ENCODE measurements at regions not wholly inside any gene's neighbourhood (a gene's known extent, or its start where the extent isn't known, plus 50 kb on each side); places are given as distances from the start of the nearest gene placed in this dataset.

DNA sequence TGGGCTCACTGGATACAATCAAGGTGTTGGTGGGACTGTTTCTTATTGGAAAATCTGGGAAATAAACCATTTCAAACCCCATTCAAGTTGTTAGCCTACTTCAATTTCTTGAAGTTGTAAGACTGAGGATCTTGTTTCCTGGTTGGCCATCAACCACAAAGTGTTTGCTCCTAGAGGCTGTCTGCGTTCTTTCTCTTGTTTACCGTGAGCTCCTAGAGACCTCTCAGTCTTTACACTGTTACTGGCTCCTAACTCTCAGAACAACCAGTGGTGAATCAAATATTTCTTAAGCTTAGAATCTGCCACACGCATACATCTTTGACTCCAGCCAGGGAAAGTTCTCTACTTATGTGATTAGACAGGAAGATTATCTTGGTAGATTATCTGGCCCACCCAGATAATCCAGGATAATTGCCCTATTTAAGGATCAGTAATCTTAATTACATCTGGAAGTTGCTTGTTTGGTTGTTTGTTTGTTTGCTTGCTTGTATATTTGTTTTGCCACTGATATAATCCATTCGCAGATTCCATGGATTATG lies 798.7 kb downstream of the IPMK start:
- WGBS (ENCODE audit: insufficient coverage) = 63% methylated on average over 2 of the region's 4 CpGs
- H3K27ac ChIP-seq (ENCODE audit: insufficient read depth in 1 of 2, low read depth in 1 of 2, low read length in 2 of 2, poor library complexity in 1 of 2, severe bottlenecking in 2 of 2) = no peak overlapping the region
- CTCF ChIA-PET = no interaction called here
- H3K36me3 ChIP-seq (ENCODE audit: control insufficient read depth in 4 of 4, insufficient read depth in 4 of 4, low read length in 3 of 4) = no peaks in the 10 kb centered on the region
- no peaks in the 10 kb centered on the region for H3K9me3 ChIP-seq (ENCODE audit: control extremely low read depth in 1 of 5, control insufficient read depth in 4 of 5, insufficient read depth in 2 of 5, low read depth in 1 of 5, low read length in 4 of 5)
- DNase-seq = no peak
- H3K4me1 ChIP-seq (ENCODE audit: control extremely low read depth in 1 of 4, control insufficient read depth in 4 of 4, insufficient read depth in 4 of 4, low read length in 3 of 4) = no peaks in the 10 kb centered on the region
- H3K27me3 ChIP-seq (replicated peaks in 2 of 5; ENCODE audit: control insufficient read depth in 4 of 5, insufficient read depth in 5 of 5, low read length in 4 of 5) = no peaks in the 10 kb centered on the region
- no peak overlapping the region for H3K4me3 ChIP-seq (ENCODE audit: control insufficient read depth in 1 of 7, extremely low read depth in 1 of 7, insufficient read depth in 4 of 7, low read depth in 2 of 7, low read length in 6 of 7)
- POLR2A ChIA-PET = no interaction called here

DNA sequence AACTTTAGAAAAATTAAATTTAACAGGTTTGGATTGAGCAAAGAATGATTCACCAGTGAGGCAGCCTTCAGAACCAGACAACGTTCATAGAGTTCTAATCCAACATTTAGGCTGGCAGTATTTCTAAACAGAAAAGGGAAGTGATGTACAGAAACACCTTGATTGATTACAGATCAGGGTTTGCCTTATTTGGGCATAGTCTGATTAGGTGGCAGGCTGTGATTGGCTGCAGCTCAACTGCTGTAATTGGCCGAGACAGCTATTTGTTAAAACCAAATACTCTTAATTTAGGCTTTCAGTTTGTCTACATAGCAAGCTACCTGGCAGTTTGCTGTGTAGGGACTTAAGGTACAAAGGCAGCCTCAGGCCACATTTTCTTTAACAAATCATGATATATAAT lies 802.5 kb downstream of the IPMK start:
- CTCF ChIA-PET = interaction anchor here (1.1 kb wide), 1 partner anchor 22 kb away, joined by 3 read pairs; no protein-coding TSS in a partner anchor
- Histone ChIP-seq H3K36me3 (ENCODE audit: control insufficient read depth in 4 of 4, insufficient read depth in 4 of 4, low read length in 3 of 4) (no peaks in the 10 kb centered on the region), H3K9me3 (ENCODE audit: control extremely low read depth in 1 of 5, control insufficient read depth in 4 of 5, insufficient read depth in 2 of 5, low read depth in 1 of 5, low read length in 4 of 5) (no peaks in the 10 kb centered on the region), H3K4me1 (ENCODE audit: control extremely low read depth in 1 of 4, control insufficient read depth in 4 of 4, insufficient read depth in 4 of 4, low read length in 3 of 4) (no peaks in the 10 kb centered on the region), H3K27ac (ENCODE audit: insufficient read depth in 1 of 2, low read depth in 1 of 2, low read length in 2 of 2, poor library complexity in 1 of 2, severe bottlenecking in 2 of 2) (no peak overlapping the region), H3K27me3 (replicated peaks in 2 of 5; ENCODE audit: control insufficient read depth in 4 of 5, insufficient read depth in 5 of 5, low read length in 4 of 5) (no peaks in the 10 kb centered on the region), H3K4me3 (ENCODE audit: control insufficient read depth in 1 of 7, extremely low read depth in 1 of 7, insufficient read depth in 4 of 7, low read depth in 2 of 7, low read length in 6 of 7) (no peak overlapping the region)
- WGBS (ENCODE audit: insufficient coverage) = 80% methylated on average over 2 of the region's 2 CpGs
- POLR2A ChIA-PET = no interaction called here
- DNase-seq = no peak

DNA sequence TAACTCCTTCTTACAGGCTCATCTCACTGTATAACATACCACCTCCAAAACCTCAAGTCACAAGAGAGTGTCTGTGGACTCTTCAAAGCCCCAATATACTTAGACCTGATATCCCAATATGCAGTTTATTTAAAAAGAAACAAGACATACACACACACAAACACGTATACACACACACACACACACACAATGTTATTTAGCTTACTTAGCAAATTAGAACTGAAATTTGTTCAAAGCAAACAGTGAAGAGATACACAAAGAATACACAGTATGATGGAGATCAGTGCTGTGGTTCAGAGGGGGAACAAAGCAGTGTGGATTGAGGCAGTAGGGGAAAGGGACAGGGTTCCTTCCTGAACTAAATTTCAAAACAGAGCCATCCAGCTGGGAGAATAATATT lies 807.2 kb downstream of the IPMK start:
- ChIA-PET POLR2A (no interaction called here), CTCF (no interaction called here)
- H3K27me3 ChIP-seq (replicated peaks in 2 of 5; ENCODE audit: control insufficient read depth in 4 of 5, insufficient read depth in 5 of 5, low read length in 4 of 5) = no peaks in the 10 kb centered on the region

DNA sequence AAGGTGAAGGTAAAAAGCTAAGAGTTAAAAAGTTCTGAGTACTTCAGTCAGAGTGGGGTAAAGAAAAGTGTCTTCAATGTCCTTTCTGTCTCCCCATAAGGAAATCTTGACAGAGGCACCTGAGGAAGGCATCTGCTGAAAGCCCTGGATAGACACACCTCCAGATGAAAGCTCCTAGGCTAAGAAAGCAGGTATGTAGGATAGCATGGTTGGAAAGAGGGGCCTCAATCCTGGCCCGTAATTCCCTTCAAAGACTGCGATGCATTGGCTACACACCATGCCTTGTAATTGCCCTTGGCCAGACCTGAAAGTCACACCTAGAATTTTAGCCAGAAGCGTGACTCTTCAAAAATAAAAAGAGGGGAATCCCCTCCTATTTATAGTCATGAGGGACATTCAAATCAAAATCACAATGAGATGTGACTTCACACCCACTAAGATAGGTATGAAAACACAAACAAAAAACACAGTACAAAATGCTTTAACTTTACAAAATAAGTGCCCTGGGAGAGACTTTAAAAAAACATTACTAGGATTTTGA lies 809.7 kb downstream of the IPMK start:
- H3K27ac ChIP-seq (ENCODE audit: insufficient read depth in 1 of 2, low read depth in 1 of 2, low read length in 2 of 2, poor library complexity in 1 of 2, severe bottlenecking in 2 of 2) = no peak overlapping the region
- no peaks in the 10 kb centered on the region for H3K36me3 ChIP-seq (ENCODE audit: control insufficient read depth in 4 of 4, insufficient read depth in 4 of 4, low read length in 3 of 4)
- H3K9me3 ChIP-seq (ENCODE audit: control extremely low read depth in 1 of 5, control insufficient read depth in 4 of 5, insufficient read depth in 2 of 5, low read depth in 1 of 5, low read length in 4 of 5) = no peaks in the 10 kb centered on the region
- H3K4me3 ChIP-seq (ENCODE audit: control insufficient read depth in 1 of 7, extremely low read depth in 1 of 7, insufficient read depth in 4 of 7, low read depth in 2 of 7, low read length in 6 of 7) = no peak overlapping the region
- H3K4me1 ChIP-seq (ENCODE audit: control extremely low read depth in 1 of 4, control insufficient read depth in 4 of 4, insufficient read depth in 4 of 4, low read length in 3 of 4) = no peaks in the 10 kb centered on the region
- no peak for DNase-seq
- 100% methylated on average over 2 of the region's 3 CpGs for WGBS (ENCODE audit: insufficient coverage)
- CTCF ChIA-PET = no interaction called here
- POLR2A ChIA-PET = no interaction called here
- H3K27me3 ChIP-seq (replicated peaks in 2 of 5; ENCODE audit: control insufficient read depth in 4 of 5, insufficient read depth in 5 of 5, low read length in 4 of 5) = no peaks in the 10 kb centered on the region

More for the DNA sequence above, 807.2 kb downstream of the IPMK start:
- H3K27ac ChIP-seq (ENCODE audit: insufficient read depth in 1 of 2, low read depth in 1 of 2, low read length in 2 of 2, poor library complexity in 1 of 2, severe bottlenecking in 2 of 2) = no peak overlapping the region
- DNase-seq = no peak
- H3K4me1 ChIP-seq (ENCODE audit: control extremely low read depth in 1 of 4, control insufficient read depth in 4 of 4, insufficient read depth in 4 of 4, low read length in 3 of 4) = no peaks in the 10 kb centered on the region
- H3K36me3 ChIP-seq (ENCODE audit: control insufficient read depth in 4 of 4, insufficient read depth in 4 of 4, low read length in 3 of 4) = no peaks in the 10 kb centered on the region
- no peak overlapping the region for H3K4me3 ChIP-seq (ENCODE audit: control insufficient read depth in 1 of 7, extremely low read depth in 1 of 7, insufficient read depth in 4 of 7, low read depth in 2 of 7, low read length in 6 of 7)
- no peaks in the 10 kb centered on the region for H3K9me3 ChIP-seq (ENCODE audit: control extremely low read depth in 1 of 5, control insufficient read depth in 4 of 5, insufficient read depth in 2 of 5, low read depth in 1 of 5, low read length in 4 of 5)
- WGBS (ENCODE audit: insufficient coverage) = no CpG with 5 or more reads among the region's 1 CpG

DNA sequence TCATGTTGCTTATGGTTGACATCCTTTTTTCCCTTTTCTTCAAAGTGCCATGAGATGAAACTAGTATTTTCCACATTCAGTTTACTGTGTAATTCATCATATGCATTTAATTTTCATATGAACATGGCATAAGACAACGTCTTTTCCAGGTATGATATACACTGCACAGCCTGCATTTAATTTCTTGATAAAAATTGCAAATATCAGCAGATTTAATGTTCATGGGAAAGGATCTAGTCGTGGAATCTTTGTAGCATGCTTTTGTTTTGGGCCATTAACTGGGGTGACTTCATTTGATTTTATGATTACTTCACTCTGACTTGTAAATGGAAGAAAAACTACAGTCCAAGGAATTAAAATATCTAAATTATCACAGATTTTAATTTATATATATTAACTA lies 837.3 kb downstream of the IPMK start:
- H3K4me1 ChIP-seq (ENCODE audit: control extremely low read depth in 1 of 4, control insufficient read depth in 4 of 4, insufficient read depth in 4 of 4, low read length in 3 of 4) = no peaks in the 10 kb centered on the region
- CTCF ChIA-PET = no interaction called here
- H3K27me3 ChIP-seq (replicated peaks in 2 of 5; ENCODE audit: control insufficient read depth in 4 of 5, insufficient read depth in 5 of 5, low read length in 4 of 5) = no peaks in the 10 kb centered on the region
- WGBS (ENCODE audit: insufficient coverage) = no CpG with 5 or more reads among the region's 2 CpGs
- POLR2A ChIA-PET = no interaction called here
- no peak overlapping the region for H3K4me3 ChIP-seq (ENCODE audit: control insufficient read depth in 1 of 7, extremely low read depth in 1 of 7, insufficient read depth in 4 of 7, low read depth in 2 of 7, low read length in 6 of 7)
- no peaks in the 10 kb centered on the region for H3K36me3 ChIP-seq (ENCODE audit: control insufficient read depth in 4 of 4, insufficient read depth in 4 of 4, low read length in 3 of 4)
- H3K27ac ChIP-seq (ENCODE audit: insufficient read depth in 1 of 2, low read depth in 1 of 2, low read length in 2 of 2, poor library complexity in 1 of 2, severe bottlenecking in 2 of 2) = no peak overlapping the region
- no peak for DNase-seq
- H3K9me3 ChIP-seq (ENCODE audit: control extremely low read depth in 1 of 5, control insufficient read depth in 4 of 5, insufficient read depth in 2 of 5, low read depth in 1 of 5, low read length in 4 of 5) = no peaks in the 10 kb centered on the region

DNA sequence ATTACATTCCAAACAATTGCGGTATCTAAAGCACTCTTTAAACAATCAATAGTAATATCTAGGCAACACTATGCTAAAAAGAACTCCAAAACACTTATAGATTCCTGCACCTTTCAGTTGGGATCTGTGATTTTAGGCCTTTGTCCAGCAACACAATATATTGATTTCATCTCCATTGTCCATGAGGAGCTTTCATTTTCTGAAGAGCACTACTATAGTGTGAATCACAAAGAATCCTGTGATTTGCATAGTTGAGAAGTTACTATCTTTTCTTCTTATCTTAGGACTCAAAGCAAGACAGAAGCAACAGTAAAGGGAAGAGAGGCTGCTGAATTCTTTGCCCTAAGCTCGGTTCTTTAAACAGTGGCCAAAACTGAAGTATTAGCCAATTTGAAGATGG lies 846.8 kb downstream of the IPMK start:
- Histone ChIP-seq H3K4me3 (ENCODE audit: control insufficient read depth in 1 of 7, extremely low read depth in 1 of 7, insufficient read depth in 4 of 7, low read depth in 2 of 7, low read length in 6 of 7) (no peak overlapping the region), H3K36me3 (ENCODE audit: control insufficient read depth in 4 of 4, insufficient read depth in 4 of 4, low read length in 3 of 4) (no peaks in the 10 kb centered on the region), H3K9me3 (ENCODE audit: control extremely low read depth in 1 of 5, control insufficient read depth in 4 of 5, insufficient read depth in 2 of 5, low read depth in 1 of 5, low read length in 4 of 5) (no peaks in the 10 kb centered on the region), H3K27ac (ENCODE audit: insufficient read depth in 1 of 2, low read depth in 1 of 2, low read length in 2 of 2, poor library complexity in 1 of 2, severe bottlenecking in 2 of 2) (no peak overlapping the region), H3K4me1 (ENCODE audit: control extremely low read depth in 1 of 4, control insufficient read depth in 4 of 4, insufficient read depth in 4 of 4, low read length in 3 of 4) (no peaks in the 10 kb centered on the region), H3K27me3 (replicated peaks in 2 of 5; ENCODE audit: control insufficient read depth in 4 of 5, insufficient read depth in 5 of 5, low read length in 4 of 5) (no peaks in the 10 kb centered on the region)
- ChIA-PET POLR2A (no interaction called here), CTCF (no interaction called here)
- DNase-seq = no peak
- WGBS (ENCODE audit: insufficient coverage) = 100% methylated on average over 2 of the region's 2 CpGs

DNA sequence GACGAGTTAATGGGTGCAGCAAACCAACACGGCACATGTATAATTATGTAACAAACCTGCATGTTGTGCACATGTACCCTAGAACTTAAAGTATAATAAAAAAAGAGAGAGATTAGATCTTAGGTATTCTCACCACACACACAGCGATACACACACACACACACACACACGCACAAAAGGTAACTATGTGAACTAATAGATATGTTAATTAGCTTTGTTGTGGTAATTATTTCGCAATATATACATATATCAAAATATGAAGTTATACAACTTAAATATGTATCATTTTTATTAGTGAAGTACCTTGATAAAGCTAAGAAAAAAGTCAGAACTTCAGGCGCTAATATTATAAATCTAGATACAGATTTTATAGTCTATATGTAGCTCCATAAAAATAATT lies 849.2 kb downstream of the IPMK start:
- H3K27ac ChIP-seq (ENCODE audit: insufficient read depth in 1 of 2, low read depth in 1 of 2, low read length in 2 of 2, poor library complexity in 1 of 2, severe bottlenecking in 2 of 2) = no peak overlapping the region
- no peak for DNase-seq
- H3K27me3 ChIP-seq (replicated peaks in 2 of 5; ENCODE audit: control insufficient read depth in 4 of 5, insufficient read depth in 5 of 5, low read length in 4 of 5) = no peaks in the 10 kb centered on the region
- no peaks in the 10 kb centered on the region for H3K36me3 ChIP-seq (ENCODE audit: control insufficient read depth in 4 of 4, insufficient read depth in 4 of 4, low read length in 3 of 4)
- POLR2A ChIA-PET = no interaction called here
- no peaks in the 10 kb centered on the region for H3K4me1 ChIP-seq (ENCODE audit: control extremely low read depth in 1 of 4, control insufficient read depth in 4 of 4, insufficient read depth in 4 of 4, low read length in 3 of 4)
- H3K4me3 ChIP-seq (ENCODE audit: control insufficient read depth in 1 of 7, extremely low read depth in 1 of 7, insufficient read depth in 4 of 7, low read depth in 2 of 7, low read length in 6 of 7) = no peak overlapping the region
- no CpG with 5 or more reads among the region's 6 CpGs for WGBS (ENCODE audit: insufficient coverage)
- CTCF ChIA-PET = no interaction called here
- no peaks in the 10 kb centered on the region for H3K9me3 ChIP-seq (ENCODE audit: control extremely low read depth in 1 of 5, control insufficient read depth in 4 of 5, insufficient read depth in 2 of 5, low read depth in 1 of 5, low read length in 4 of 5)
